IPS-NIHi7 (cell line): ENCODE measurements at regions not wholly inside any gene's neighbourhood (a gene's known extent, or its start where the extent isn't known, plus 50 kb on each side); places are given as distances from the start of the nearest gene placed in this dataset.

Source experiments
- DNase-seq: peaks from one replicate; pipeline ENCODE4 v3.0.0; 2012; ENCODE audit warnings: mixed read lengths; ENCODE audit errors: extremely low spot score

DNA sequence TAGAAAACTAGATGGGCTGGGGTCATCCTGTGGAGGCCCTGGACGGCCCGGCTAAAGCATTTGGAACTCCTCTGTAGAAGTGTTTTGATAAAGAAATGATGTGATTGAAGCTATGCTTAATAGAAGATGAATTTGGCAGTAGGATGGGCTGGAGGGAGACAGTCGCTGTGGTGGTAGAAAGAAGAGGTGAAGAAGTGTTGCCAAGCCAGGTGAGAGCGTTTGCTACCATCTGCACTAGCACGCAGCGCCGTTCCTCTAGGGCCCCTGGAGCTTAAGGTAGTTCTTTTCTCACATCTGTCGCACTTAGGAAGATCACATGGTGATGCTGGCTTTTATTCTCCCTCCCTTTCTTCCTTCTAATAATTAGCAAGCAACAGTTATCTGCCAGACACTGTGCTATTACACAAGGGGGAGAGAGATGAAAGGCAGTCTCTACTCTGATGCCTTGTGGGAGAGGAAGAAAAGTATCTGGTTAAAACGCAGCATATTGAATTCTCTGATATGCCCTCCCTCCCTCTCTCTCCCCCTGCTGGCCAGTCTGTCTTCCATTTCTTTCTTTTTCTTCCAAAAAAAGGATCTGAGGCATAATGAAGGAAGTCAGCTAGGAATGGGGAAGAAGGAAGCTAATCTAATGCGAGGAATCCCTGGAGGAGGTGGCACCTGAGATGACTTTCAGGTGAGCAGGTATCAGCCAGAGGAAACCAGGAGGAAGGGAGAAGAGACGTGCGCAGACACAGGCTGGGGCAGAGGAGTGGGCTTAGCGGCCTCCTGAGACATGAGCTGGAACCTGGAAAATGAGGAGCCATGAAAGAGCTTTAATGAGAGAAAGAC lies 162.3 kb upstream of the KLF14 start:
- DNase-seq = no peak

GRCh38 chr7:130896898-130897514 lies 163.0 kb upstream of the KLF14 start:
- peak; percentile 79 for DNase-seq

GRCh38 chr7:130897515-130898419 lies 163.8 kb upstream of the KLF14 start:
- DNase-seq = no peak

GRCh38 chr7:130899071-130899560 lies 165.1 kb upstream of the KLF14 start:
- no peak for DNase-seq

- no peak for DNase-seq
Observed at GRCh38 chr7:130899638-130900401, 165.8 kb upstream of the KLF14 start.

- no peak for DNase-seq
Observed at GRCh38 chr7:130900471-130901076, 166.6 kb upstream of the KLF14 start.

- peak; percentile 44 for DNase-seq
Observed at GRCh38 chr7:130901209-130901783, 167.3 kb upstream of the KLF14 start.

DNA sequence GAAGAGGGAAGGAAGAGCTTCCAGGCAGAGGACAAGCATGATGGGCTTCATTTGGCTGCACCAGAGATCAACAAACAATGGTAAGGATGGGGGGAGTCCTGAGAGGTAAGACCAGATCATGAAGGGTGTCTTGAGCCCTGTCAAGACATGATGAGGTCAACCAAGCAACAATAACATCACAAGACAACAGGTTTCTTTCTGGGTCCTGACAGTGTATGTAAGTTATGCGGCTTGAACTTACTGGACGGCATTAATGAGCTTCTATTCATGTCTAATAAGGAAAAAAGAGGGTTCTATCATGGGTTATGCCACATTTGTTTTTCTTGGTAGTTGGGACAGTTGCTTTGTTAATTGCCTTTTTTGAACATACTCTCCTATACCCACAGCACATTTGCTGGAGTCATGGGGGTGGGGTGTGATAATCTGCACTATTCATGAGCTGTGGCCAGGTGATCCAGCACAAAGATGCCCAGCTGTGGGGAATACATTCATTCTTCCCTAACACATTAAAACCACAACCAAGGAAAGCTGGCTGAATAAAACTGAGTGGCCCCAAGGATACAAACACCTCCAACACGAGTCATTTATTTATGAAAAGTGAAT lies 168.8 kb upstream of the KLF14 start:
- DNase-seq = no peak

- DNase-seq = no peak
Observed at GRCh38 chr7:130903358-130903974, 169.5 kb upstream of the KLF14 start.

GRCh38 chr7:130904031-130904757 lies 170.2 kb upstream of the KLF14 start:
- DNase-seq = no peak

DNA sequence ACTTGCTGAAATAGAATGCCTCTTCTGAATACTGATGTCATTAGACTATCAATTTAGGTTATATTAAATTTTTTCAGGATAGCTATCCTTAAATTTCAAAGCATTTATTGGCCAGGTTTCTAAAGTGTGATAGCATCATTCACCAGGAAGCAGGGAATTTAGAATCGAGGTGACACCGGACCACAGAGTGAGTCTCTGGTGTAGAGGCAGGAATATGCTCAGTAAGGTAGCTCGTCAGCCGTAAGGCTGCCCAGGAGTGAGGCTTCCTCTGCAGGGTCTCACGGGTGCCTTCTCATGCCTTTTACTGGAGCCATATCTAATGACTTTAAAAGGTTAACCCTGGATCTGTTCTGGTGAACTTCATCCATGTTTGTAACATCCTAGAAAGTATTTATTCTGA lies 170.8 kb upstream of the KLF14 start:
- no peak for DNase-seq

DNA sequence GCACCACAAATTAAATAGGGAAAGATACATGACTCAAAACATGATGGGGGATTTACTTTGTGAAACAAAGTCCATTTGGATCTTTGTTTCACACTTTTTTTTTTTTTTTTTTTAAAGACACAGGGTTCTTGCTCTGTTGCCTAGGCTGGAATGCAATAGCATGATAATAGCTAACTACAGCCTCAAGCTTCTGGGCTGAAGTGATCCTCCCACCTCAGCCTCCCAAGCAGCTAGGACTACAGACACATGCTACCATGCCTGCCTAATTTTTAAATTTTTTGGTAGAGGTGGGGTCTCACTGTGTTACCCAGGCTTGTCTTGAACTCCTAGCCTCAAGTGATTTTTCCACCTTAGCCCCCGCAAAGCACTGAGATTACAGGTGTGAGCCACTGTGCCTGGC lies 172.6 kb upstream of the KLF14 start:
- no peak for DNase-seq

GRCh38 chr7:130907439-130907838 lies 173.4 kb upstream of the KLF14 start:
- no peak for DNase-seq

- no peak for DNase-seq
Observed at GRCh38 chr7:130908345-130909160, 174.5 kb upstream of the KLF14 start.

DNA sequence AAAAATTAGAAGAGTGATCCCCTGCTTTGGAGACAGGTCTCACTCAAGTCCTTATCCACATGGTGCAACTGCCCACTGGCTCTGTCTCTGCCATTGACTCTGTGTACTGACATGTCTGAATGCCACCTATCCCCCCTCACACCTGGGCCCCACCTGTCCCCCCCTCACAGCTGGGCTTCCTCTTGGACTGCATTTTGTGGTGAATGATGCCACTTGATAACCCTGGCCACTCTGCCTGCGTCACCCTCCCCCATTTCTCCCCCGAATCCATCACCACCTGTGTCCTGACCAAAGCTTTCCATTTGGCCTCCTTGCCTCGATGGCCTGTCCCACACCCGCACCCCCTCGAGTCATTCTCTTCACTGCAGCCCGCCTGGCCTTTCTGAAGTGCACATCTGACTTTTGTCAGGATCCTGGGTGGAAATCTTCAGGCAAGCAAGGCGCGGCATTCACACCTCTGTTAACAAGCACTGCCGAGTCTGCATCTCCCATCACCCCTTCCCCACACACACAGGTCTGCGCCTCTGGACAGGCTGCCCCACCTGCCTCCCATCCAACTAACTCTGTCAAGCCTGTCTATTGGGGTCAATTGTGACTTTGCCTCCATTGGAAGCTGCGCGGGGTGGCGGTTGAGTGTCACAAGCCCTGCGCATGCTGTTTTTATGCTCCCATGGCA lies 175.3 kb upstream of the KLF14 start:
- no peak for DNase-seq

GRCh38 chr7:130909881-130910672 lies 176.1 kb upstream of the KLF14 start:
- no peak for DNase-seq
